Fibroblast of lung (primary cell): ENCODE measurements at regions not wholly inside any gene's neighbourhood (a gene's known extent, or its start where the extent isn't known, plus 50 kb on each side); places are given as distances from the start of the nearest gene placed in this dataset.

Experiments
- DNase-seq, 2 donors: peaks; one replicate each; pipeline versions ENCODE4 v3.0.0 to v3.0.0-alpha.2; 2010; ENCODE audit warnings: low read depth in 2 of 2
- H2AFZ ChIP-seq: 2 replicates; pipeline ENCODE4 v1.5.1; 2012; ENCODE audit warnings: low read length, control low read depth, inconsistent platforms
- H3K27ac ChIP-seq: 2 replicates; pipeline ENCODE4 v1.5.1; 2011; ENCODE audit warnings: low read length, control low read depth; ENCODE audit not compliant: insufficient read depth
- H3K27me3 ChIP-seq: 2 replicates; pipeline ENCODE4 v1.5.1; 2011; ENCODE audit warnings: mild to moderate bottlenecking, low read length; ENCODE audit not compliant: control insufficient read depth, insufficient read depth
- H3K36me3 ChIP-seq: 2 replicates; pipeline ENCODE4 v1.5.1; 2011; ENCODE audit warnings: low read length; ENCODE audit not compliant: control insufficient read depth, insufficient read depth
- H3K4me1 ChIP-seq: 2 replicates; pipeline ENCODE4 v1.5.1; 2011; ENCODE audit warnings: low read length; ENCODE audit not compliant: control insufficient read depth, insufficient read depth; ENCODE audit errors: extremely low read depth
- H3K4me2 ChIP-seq: 2 replicates; pipeline ENCODE4 v1.5.1; 2011; ENCODE audit warnings: low read length, control low read depth; ENCODE audit not compliant: insufficient read depth; ENCODE audit errors: extremely low read depth
- H3K4me3 ChIP-seq, 4 experiments: fragments of 200-600 bp in 1 of 4; sonication (generic) in 1 of 4; replicated peaks in 1 of 4; 2 replicates each; pipeline ENCODE4 v1.5.1; 2011 to 2016; ENCODE audit warnings: low read length in 4 of 4, low read depth in 3 of 4, mild to moderate bottlenecking in 3 of 4, control low read depth in 2 of 4, inconsistent platforms in 1 of 4, mixed read lengths in 1 of 4; ENCODE audit not compliant: insufficient read depth in 1 of 4; ENCODE audit errors: control extremely low read depth in 1 of 4
- H3K79me2 ChIP-seq: 2 replicates; pipeline ENCODE4 v1.5.1; 2012; ENCODE audit warnings: mild to moderate bottlenecking, low read length, inconsistent platforms; ENCODE audit not compliant: control insufficient read depth, insufficient read depth
- H3K9ac ChIP-seq: 2 replicates; pipeline ENCODE4 v1.5.1; 2011; ENCODE audit warnings: mild to moderate bottlenecking, low read length, control low read depth; ENCODE audit not compliant: insufficient read depth
- H3K9me3 ChIP-seq: 2 replicates; pipeline ENCODE4 v1.5.1; 2012; ENCODE audit warnings: low read depth, low read length; ENCODE audit not compliant: control insufficient read depth, insufficient read depth
- H4K20me1 ChIP-seq: 2 replicates; pipeline ENCODE4 v1.5.1; 2011; ENCODE audit warnings: low read length; ENCODE audit not compliant: control insufficient read depth, insufficient read depth; ENCODE audit errors: extremely low read depth
- CTCF ChIP-seq, 2 donors: IDR thresholded peaks in 1 of 2; conservative IDR thresholded peaks in 1 of 2; 1 replicate in 1 of 2; 2 replicates in 1 of 2; pipeline ENCODE4 v1.5.1; 2011 to 2012; ENCODE audit warnings: low read length in 2 of 2, control low read depth in 1 of 2, inconsistent platforms in 1 of 2, low read depth in 1 of 2, mild to moderate bottlenecking in 1 of 2
- EZH2 ChIP-seq: IDR thresholded peaks from 2 replicates; pipeline ENCODE4 v1.5.1; 2012; ENCODE audit warnings: low read length, control low read depth, mild to moderate bottlenecking; ENCODE audit errors: missing control alignments

DNA sequence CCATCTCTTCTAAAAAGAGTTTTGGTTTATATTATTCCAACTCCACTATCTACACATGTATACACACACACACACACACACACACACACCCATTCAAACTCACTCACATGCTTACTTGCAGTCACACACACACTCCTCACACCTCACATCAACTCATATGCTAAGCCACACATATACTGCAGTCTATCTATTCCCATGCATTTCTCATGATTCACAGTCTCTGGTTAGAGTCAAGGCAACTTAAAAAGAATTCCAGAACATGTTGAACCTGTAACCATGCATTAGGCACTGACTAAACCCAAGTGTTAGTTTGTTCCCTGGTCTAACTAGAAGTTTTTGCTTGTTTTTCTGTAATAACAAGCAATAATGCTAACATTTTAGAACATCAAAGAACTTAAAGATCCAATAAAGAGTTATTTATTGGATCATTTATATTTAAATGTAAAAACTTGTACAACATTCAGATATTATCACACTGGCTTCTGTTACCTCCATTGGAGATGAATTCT, 931.1 kb downstream of the PLA2G4A start:
- Histone ChIP-seq H3K4me3 (no peak overlapping the region), H2AFZ (no peak overlapping the region), H3K9me3 (no peaks in the 10 kb centered on the region), H3K27ac (no peak overlapping the region), H3K27me3 (no peaks in the 10 kb centered on the region), H3K9ac (no peak overlapping the region), H3K36me3 (no peaks in the 10 kb centered on the region), H4K20me1 (no peaks in the 10 kb centered on the region), H3K4me1 (no peaks in the 10 kb centered on the region), H3K4me2 (no peak overlapping the region), H3K79me2 (no peaks in the 10 kb centered on the region)
- DNase-seq: peak in 1 of 2 donors; percentile 9
- no peak for TF ChIP-seq EZH2
- no peak for TF ChIP-seq CTCF (conservative IDR thresholded peaks at IDR 0.05 in 1 of 2, IDR thresholded peaks at IDR 0.05 in 1 of 2; ENCODE audit: low read depth in 1 of 2, low read length in 2 of 2)

DNA sequence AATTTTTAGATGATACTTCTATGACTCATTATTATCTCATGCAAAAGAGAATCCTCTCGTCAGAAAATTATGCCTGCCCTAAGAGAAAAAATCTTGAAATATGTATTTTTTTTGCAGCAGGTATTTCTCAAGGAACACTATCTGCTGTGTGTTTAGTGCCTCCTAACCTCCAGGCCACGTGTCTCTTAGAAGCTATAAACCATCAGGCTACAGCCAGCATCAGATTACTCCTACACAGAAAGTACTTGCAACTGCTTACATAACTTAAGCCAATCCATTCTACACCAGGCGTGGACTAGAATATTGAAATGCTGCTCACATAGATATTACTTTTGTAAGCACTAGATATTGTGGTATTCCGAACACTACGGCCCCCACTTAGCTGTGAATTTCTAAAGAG, 933.4 kb downstream of the PLA2G4A start:
- no peak overlapping the region for H2AFZ ChIP-seq
- H3K36me3 ChIP-seq: no peaks in the 10 kb centered on the region
- no peaks in the 10 kb centered on the region for H3K79me2 ChIP-seq
- no peak overlapping the region for H3K9ac ChIP-seq
- peak; percentile 8 to 30 for DNase-seq
- H4K20me1 ChIP-seq: no peaks in the 10 kb centered on the region
- H3K9me3 ChIP-seq: no peaks in the 10 kb centered on the region
- no peak overlapping the region for H3K27ac ChIP-seq
- H3K4me3 ChIP-seq: no peak overlapping the region
- H3K27me3 ChIP-seq: no peaks in the 10 kb centered on the region
- no peaks in the 10 kb centered on the region for H3K4me1 ChIP-seq
- H3K4me2 ChIP-seq: no peak overlapping the region
- TF ChIP-seq CTCF (conservative IDR thresholded peaks at IDR 0.05 in 1 of 2, IDR thresholded peaks at IDR 0.05 in 1 of 2; ENCODE audit: low read depth in 1 of 2, low read length in 2 of 2) (no peak), EZH2 (no peak)

DNA sequence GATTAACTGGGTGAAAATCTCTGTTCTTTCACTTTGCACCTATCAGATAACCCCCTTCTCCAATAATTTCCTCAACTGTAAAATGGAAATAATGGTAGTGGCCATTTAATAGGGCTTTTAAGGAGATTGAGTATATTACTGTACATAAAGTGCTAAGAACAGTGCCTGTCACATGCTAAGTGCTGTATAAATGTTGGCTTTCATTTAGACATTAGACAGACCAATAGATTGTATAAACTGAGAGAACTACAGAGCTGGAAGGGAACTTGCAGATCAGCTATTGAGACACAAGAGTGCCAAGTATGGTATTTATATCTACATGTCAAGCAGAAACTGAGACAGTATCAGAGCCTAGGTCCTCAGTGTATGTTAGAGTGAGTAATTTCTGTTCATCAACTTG, 934.7 kb downstream of the PLA2G4A start:
- no peak for DNase-seq
- H3K36me3 ChIP-seq: no peaks in the 10 kb centered on the region
- no peak for TF ChIP-seq CTCF (conservative IDR thresholded peaks at IDR 0.05 in 1 of 2, IDR thresholded peaks at IDR 0.05 in 1 of 2; ENCODE audit: low read depth in 1 of 2, low read length in 2 of 2)
- no peaks in the 10 kb centered on the region for H4K20me1 ChIP-seq
- H2AFZ ChIP-seq: no peak overlapping the region
- H3K9me3 ChIP-seq: no peaks in the 10 kb centered on the region
- no peak overlapping the region for H3K4me2 ChIP-seq
- no peak overlapping the region for H3K9ac ChIP-seq
- no peaks in the 10 kb centered on the region for H3K27me3 ChIP-seq
- H3K79me2 ChIP-seq: no peaks in the 10 kb centered on the region
- H3K4me1 ChIP-seq: no peaks in the 10 kb centered on the region
- no peak overlapping the region for H3K27ac ChIP-seq
- H3K4me3 ChIP-seq: no peak overlapping the region
